ENCODE measurements at regions not wholly inside any gene's neighbourhood (a gene's known extent, or its start where the extent isn't known, plus 50 kb on each side); places are given as distances from the start of the nearest gene placed in this dataset.

GRCh38 chr18:28736951-28737350, 560.0 kb upstream of the CDH2 start:
- TF ChIP-seq GABPA (IDR thresholded peaks at IDR 0.05; ENCODE audit: borderline replicate concordance, insufficient read depth, low read length) (no peak), MAX (IDR thresholded peaks at IDR 0.05) (no peak), RNF2 (IDR thresholded peaks at IDR 0.05; ENCODE audit: borderline replicate concordance, low read depth, low read length, missing control alignments, poor library complexity, severe bottlenecking) (no peak), POLR2AphosphoS5 (IDR thresholded peaks at IDR 0.05; ENCODE audit: low read depth, low read length) (no peak), POLR2A (IDR thresholded peaks at IDR 0.05; ENCODE audit: control extremely low read depth in 1 of 2, low read depth in 2 of 2, low read length in 2 of 2) (no peak), CHD1 (IDR thresholded peaks at IDR 0.05; ENCODE audit: low read depth, low read length) (no peak)
- TF ChIP-seq, protein P1, sequence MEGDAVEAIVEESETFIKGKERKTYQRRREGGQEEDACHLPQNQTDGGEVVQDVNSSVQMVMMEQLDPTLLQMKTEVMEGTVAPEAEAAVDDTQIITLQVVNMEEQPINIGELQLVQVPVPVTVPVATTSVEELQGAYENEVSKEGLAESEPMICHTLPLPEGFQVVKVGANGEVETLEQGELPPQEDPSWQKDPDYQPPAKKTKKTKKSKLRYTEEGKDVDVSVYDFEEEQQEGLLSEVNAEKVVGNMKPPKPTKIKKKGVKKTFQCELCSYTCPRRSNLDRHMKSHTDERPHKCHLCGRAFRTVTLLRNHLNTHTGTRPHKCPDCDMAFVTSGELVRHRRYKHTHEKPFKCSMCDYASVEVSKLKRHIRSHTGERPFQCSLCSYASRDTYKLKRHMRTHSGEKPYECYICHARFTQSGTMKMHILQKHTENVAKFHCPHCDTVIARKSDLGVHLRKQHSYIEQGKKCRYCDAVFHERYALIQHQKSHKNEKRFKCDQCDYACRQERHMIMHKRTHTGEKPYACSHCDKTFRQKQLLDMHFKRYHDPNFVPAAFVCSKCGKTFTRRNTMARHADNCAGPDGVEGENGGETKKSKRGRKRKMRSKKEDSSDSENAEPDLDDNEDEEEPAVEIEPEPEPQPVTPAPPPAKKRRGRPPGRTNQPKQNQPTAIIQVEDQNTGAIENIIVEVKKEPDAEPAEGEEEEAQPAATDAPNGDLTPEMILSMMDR (IDR thresholded peaks at IDR 0.05; ENCODE audit: control extremely low read depth in 1 of 3, insufficient read depth in 1 of 3, low read depth in 1 of 3, low read length in 3 of 3), result no peak
